ENCODE measurements at regions not wholly inside any gene's neighbourhood (a gene's known extent, or its start where the extent isn't known, plus 50 kb on each side); places are given as distances from the start of the nearest gene placed in this dataset.

- TF ChIP-seq CTCF (IDR thresholded peaks at IDR 0.05) (no peak), EP300 (IDR thresholded peaks at IDR 0.05) (no peak), POLR2A (IDR thresholded peaks at IDR 0.05) (no peak)
These were observed 205.8 kb upstream of the BOD1L1 start for GRCh38 chr4:13833171-13833804.
